GM18502 (cell line): ENCODE measurements at regions not wholly inside any gene's neighbourhood (a gene's known extent, or its start where the extent isn't known, plus 50 kb on each side); places are given as distances from the start of the nearest gene placed in this dataset.
"Not testable (repeated sequence)": the region's sequence is repeated elsewhere in the genome, so short reads cannot be mapped to it uniquely, and the experiment has no call there.

Experiments
- ATAC-seq: cut with Tn5 transposase; IDR thresholded peaks from one replicate; pipeline ENCODE4 v1.9.1; 2021; ENCODE audit warnings: mild to moderate bottlenecking; ENCODE audit not compliant: unreplicated experiment, poor library complexity

DNA sequence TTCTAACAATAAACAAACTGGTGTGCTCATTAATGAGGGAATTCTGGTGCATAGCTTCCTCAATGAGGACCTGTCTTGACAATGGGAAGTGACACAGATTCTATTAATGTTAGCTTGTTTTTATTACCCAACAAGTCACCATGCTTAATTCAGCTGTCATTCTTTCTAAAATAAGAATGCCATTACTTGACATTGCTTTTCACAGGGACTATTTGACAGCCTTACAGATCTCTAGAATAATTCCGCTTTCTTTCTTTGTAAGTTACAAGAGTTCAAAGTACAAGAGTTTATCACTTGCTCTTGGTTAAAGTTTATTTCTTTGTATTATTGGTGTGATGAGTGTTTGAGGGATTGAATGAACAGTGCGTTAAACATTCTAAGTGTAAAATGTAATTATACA, 127.0 kb upstream of the COL5A2 start:
- no peak for ATAC-seq

DNA sequence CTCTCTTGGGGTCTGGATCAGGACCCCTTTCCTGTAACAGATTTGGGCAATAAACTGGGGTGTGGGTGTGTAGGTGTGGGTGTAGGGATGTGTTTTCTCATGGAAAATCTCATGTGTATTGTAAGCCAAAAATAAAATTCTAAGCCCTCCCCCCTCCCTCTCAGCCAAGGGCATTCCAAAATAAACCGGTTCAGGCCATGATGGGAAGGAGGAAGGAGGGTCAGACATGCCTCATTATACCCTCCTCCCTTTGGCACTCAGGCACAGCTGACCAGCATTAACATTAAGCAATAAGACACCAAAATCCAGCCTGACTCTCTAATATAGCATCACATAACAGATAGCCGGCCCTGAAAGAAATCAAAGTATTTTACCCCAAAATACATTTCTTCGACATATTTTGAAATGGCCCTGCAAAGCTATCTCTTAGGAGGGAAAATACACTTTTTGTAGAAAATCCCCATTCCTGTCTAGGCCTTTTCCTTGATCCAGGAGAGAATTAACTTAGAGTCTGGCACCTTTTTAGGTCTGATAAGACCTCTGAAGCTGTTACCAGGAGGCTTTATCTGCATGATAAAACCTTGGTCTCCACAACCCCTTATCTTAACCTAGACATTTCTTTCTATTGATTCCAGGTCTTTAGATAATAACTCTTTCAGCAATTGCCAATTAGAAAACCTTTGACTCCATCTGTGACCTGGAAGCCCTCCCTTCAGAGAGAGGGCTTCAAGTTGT, 128.7 kb upstream of the COL5A2 start:
- no peak for ATAC-seq

DNA sequence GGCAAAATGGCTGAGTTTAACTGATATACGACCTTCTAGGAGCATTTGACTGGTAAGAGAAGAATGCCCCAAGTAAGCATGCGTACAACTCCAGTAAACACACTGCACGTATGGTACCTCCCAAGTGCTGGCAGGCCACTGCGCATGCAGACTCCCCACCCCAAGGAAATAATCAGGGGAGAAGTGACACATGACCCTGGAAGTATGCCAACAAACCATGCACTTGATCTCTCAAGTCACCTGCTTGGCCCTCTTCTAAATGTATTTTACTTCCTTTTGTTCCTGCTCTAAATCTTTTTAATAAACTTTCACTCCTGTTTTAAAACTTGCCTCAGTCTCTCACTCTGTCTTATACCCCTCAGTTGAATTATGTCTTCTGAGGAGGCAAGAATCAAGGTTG, 129.8 kb upstream of the COL5A2 start:
- no peak for ATAC-seq

DNA sequence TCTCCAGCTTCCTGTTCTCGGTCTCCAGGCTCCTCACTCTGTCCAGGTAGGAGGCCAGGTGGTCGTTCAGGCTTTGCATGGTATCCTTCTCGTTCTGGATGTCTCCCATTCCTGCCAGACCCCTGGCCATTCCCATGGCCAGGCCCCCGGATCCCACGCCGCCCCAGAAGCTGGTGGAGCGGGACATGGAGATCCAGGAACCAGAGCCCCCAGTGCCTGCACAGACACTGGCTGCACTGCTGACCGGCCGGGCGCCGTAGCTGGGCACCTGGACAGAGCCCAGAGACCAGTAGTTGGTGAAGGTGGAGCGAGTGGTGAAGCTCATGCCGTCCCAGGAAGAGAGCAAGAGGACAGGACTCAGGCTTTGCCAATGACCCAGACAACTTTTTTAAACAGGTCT, 129.1 kb upstream of the WDR75 start:
- ATAC-seq, result no peak

DNA sequence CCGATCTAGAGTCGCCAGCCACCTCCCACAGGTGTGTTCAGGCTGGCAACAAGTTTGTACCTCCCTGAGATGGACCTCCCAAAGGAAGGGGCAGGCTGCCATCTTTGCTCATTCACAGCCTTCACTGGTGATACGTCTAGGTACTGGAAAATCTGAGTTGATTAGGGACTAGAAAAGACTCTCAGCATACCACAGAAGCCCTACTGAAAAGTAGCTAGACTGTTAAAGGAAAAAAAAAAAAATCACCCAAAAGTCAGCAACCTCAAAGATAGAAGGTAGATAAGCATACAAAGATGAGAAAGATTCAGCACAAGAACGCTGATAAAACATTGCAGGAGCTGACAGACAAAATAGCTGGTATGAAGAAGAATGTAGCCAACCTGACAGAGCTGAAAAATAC, 128.6 kb upstream of the WDR75 start:
- ATAC-seq, result no peak

DNA sequence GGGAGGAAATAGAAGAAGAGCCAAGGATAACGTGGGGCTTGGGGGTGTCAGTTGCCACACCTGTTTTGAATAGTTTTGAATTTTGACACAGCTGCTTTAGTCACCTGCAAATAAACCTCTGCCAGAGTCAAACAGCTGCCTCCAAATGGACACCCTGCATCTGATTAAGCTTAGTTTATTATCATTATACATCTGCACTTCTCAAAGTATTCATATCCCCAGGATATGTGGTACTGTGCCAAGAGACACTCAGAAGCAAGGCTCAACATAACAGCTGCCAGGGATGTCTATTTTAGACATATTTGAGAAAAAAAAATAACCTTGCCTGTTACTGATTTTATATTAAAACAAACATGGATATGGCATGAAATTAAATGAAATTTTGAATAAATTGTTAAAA, 122.5 kb upstream of the WDR75 start:
- no peak for ATAC-seq

DNA sequence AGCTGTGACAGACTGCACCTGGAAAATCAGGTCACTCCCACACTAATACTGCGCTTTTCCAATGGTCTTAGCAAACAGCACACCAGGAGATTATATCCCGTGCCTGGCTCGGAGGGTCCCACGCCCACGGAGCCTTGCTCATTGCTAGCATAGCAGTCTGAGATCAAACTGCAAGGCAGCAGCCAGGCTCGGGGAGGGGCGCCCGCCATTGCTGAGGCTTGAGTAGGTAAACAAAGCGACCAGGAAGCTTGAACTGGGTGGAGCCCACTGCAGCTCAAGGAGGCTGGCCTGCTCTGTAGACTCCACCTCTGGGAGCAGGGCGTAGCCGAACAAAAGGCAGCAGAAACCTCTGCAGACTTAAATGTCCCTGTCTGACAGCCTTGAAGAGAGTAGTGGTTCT, 121.8 kb upstream of the WDR75 start:
- not testable (repeated sequence) for ATAC-seq

DNA sequence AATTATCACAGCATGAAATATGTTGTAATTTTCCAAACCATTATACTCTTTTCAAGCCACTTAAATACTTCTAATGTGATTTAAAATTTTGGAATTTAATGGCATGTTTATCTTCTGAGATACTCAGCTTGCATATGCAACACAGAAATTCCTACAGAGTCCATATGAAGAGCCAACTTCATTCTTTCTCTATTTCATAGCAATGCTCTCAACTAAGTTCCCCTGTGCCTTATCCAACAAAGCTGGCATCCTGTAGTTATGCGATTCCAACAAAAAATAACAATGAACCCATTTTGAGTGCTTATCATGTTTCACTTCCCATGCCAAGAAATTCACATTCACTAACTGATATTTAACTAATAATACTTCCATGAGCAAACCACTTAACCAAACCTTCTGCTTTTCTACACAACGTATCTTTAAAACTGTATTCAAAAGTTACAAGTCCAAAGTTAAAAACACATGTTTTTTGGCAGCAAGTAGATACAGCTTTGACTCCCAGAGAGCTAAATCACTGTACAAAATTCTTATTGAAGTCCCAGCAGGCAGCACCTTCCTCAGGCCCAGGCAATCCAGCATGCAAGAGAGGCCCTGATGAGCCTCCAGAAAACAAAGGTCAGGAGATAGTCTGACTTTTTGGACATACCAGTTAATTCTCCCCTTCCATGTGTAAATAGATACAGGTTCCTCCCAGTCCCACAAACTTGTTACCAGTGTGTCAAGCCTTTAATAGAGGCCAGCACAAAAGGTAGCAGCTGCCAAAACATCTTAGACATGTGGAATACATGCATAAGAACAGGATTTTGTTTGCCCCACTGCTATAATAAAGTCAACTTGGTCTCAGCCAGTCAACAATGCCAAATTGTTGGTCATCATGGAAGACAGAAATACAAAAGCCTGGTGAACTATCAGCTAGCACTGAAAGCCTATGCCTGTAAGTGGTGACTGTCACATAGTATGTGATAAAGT, 113.1 kb upstream of the WDR75 start:
- no peak for ATAC-seq

DNA sequence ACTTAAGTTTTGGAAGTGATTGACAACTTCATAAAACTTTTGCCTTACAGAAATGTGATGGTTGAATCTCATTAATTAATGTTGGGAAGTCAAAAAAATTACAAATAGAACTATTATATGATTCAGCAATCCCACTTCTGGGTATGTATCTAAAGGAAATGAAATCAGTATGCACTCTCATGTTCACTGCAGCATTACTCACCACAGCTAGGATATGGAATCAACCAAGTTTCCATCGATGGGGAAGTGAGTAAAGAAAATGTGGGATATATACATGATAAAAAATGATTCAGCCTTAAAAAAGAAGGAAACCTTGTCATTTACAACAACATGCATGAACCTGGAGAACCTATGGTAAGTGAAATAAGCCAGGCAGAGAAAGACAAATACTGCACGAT, 112.4 kb upstream of the WDR75 start:
- ATAC-seq, result no peak

DNA sequence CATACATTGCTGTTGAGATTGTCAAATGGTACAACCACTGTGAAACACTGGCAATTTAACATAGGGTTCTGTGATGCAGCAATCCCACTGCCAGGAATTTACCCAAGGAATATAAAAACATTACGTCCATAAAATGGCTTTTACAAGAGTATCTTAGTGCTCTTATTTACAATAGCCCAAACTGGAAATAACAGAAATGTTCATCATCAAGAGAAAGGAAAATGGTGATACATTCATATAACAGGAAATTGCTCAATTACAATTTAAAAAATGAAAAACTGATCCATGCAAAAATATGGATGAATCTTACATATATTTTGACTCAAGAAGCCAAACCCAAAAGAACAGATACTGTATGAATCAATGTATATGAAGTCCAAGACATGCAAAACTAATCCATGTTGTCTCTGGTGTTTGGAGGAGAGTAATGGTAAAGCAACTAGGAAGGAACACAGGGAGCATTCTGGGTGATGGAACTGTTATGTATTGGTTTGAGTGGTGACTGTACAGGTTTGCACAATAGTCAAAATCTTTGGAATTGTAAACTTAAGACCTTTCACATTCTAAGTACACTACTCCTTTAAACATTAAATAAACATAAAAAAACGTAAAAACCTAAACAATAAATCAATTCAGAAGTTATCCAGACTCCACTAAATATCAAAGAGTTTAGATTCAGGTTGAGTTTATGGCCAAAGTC, 104.8 kb upstream of the WDR75 start:
- no peak for ATAC-seq

DNA sequence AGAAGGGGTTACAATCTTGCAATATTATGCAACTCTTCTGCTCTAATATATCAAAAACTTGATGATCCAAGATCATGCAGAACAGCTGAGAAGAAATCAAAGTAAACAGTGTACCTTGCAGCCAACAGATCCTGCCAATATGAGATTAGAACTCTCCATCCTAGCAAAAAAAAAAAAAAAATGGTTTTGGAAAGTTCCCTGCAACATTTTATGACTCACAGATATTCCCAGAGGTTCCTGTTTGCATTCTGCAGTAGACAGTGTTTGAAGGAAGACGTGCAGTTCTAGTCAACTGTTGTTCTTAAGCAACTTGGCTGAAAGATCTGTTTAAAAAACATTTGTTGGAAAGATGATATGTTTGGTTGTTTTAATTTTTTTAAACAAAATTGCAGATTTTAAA, 103.6 kb upstream of the WDR75 start:
- ATAC-seq, result no peak

DNA sequence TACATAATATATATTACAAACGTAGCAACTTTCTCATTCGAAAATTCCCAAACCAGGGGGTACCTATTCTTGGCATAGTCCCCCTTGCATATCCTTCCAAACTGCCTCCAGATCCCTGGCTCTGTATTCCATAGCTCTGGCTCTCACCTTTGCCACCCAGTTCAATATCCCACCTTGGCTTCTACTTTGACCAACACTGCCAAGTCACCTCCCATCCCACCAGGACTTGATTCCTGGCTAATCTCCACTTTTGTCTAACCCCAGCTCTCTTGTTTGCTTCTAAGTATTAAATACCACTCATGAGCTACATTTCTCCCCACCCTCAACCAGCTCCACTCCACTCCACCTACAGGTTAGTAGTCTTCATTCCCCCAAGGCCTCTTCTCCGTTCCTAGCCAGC, 103.2 kb upstream of the WDR75 start:
- no peak for ATAC-seq

DNA sequence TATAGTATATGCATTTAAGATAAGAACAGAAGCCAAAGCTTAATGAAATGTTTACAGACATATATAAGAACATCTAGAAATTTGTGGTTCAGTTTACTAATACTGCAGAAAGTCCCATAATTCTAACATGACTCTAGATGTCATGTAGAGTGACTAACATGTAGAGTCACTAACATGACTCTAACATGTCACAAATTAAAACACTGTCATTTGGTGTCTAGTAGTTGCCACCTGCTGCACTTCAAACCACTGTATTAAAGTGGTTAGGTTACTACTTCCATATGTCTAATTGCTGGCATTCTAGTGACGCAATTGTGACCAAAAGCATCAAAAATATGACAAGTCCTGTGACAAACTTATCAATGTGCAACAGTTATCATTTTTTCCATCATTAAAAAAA, 100.2 kb upstream of the WDR75 start:
- no peak for ATAC-seq

DNA sequence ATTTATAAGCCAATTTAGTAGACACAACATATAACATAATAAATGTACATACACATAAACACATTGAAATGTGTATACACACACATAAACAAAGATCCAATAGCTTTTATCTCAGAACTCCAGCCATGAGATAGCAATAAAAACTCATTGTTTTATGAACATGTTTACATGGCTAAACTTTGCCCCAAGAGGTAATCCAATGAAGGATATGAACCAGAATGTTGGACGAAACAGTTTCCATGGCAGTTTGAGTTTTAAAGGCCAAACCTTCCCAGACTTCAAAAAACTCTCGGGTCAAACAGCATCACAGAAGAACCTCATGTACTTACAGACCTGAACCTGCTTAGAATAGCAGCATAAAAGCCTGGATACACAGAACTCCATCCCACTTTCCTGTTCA, 97.2 kb upstream of the WDR75 start:
- ATAC-seq, result no peak

DNA sequence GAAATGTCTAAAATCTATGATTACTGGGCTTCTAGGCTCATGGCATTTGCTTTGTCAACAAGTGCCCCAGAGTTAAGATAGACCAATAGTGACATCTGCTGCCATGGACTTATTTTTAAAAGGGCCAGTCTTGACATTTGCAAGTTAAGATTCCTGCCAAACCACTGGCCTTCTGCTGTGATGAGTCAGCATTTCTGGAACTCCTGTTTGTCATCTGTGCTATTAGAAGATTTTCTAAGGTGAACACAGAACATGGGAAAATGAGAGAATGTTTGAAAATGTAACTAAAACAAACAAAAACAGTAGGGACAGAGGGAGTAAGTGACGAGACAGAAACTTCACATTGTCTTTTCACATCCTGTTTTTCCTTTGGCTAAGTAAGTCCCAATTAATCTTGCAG, 93.7 kb upstream of the WDR75 start:
- ATAC-seq, result peak; percentile 85

DNA sequence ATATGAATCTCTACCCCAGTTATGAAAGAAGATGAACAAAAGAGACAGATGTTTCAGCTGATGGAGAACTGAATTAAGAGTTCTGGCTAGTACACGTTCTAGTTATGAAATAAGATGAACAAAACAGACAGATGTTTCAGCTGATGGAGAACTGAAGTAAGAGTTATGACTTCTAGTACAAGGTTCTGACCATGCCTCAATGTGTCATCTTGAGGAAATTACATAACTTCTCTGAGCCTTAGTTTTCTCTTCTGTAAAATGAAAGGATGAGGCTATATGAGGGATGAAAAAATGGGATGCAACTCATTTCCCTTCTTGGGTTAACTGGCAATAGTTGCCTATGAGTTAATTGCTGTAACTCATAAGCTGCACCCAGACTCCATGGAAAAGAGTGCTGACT, 92.9 kb upstream of the WDR75 start:
- peak; percentile 18 for ATAC-seq

DNA sequence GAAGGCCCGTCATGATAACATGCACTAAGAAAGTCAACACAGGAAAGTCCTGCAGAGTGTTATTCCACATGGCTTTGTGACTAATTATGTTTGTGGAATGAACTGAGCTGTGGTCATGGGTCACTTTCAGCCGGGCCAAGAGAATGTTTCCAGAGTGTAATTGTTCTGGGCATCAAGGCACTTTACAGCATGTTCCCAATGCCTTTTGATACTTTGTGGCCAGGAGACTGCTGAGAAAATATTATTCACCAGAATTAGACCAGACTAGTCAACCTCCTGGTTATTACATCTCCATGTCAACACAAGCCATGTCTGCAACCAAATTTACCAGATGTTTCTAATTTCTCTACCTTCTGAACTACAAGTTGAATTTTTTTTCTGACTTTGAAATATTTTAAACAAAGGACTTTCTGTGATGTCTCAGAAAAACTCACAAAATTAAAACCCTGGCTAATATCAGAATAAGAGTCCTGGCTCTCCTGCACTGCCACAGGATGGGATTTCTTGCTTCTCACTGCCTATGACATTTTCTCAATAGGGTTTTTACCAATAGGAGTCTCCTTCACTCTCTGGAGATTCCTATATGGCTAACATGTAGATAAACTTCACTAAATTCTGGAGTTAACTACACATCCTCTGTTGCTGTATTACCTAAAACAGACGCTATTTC, 90.6 kb upstream of the WDR75 start:
- ATAC-seq, result no peak

DNA sequence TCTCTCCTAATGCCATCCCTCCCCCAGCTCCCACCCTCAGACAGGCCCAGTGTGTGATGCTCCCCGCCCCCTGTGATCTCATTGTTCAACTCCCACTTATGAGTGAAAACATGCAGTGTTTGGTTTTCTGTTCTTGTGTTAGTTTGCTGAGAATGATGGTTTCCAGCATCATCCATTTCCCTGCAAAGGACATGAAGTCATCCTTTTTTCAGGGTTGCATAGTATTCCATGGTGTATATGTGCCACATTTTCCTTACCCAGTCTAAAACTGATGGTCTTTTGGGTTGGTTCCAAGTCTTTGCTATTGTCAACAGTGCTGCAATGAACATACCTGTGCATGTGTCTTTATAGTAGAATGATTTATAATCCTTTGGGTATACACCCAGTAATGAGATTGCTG, 89.3 kb upstream of the WDR75 start:
- not testable (repeated sequence) for ATAC-seq

DNA sequence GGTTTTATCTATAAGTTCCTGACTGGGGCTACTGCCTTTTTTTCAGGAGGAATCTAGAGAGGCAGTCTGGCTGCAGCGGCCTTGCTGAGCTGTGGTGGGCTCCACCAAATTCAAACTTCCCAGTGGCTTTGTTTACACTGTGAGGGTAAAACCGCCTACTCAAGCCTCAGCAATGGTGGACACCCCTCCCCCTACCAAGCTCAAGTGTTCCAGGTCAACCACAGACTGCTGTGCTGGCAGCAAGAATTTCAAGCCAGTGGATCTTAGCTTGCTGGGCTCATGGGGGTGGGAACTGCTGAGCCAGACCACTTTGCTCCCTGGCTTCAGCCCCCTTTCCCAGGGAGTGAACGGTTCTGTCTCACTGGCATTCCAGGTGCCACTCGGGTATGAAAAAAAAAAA, 83.9 kb upstream of the WDR75 start:
- not testable (repeated sequence) for ATAC-seq

DNA sequence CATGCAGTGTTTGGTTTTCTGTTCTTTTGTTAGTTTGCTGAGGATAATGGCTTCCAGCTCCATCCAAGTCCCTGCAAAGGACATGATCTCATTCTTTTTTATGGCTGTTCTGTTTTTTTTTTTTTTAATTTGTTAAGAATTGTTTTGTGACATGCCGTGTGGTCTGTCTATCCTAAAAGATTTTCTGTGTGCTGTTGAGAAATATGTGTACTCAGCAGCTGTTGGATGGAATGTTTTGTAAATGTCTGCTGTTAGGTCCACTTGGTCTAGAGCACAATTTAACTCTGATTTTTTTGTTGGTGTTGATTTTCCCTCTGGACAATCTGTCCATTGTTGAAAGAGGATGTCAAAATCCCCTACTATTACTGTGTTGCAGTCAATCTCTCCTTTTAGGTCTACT, 80.4 kb upstream of the WDR75 start:
- ATAC-seq, result no peak

DNA sequence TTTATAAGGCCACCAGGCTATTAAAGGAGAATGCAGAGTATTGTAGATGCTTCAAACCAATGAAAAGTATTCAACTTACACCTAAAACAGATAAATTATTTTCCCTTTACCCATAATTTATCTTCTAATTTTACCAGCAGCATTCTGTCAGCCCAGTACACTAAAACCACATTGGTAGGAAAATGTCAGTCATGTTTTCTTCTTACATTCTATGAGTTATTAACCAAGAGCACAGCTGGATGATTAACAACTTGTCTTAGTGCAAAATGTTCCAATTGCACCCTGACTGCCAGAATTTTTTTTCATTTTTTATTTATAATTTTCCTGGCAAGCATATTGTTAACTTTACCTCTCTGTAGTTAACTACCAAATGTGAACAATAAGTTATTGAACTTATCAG, 79.0 kb upstream of the WDR75 start:
- ATAC-seq, result no peak
